Activated naive CD8-positive, alpha-beta T cell treated with anti-CD3 and anti-CD28 coated beads, Interleukin-2, amount 50 U/mL, for 24 hours (primary cell): ENCODE measurements at regions not wholly inside any gene's neighbourhood (a gene's known extent, or its start where the extent isn't known, plus 50 kb on each side); places are given as distances from the start of the nearest gene placed in this dataset.

Experiments
- ATAC-seq: fragments of 150-1000 bp; cut with Tn5 transposase; one replicate; pipeline ENCODE4 v1.10.0; 2021
- DNase-seq: peaks from one replicate; pipeline ENCODE4 v3.0.0; 2021
- H3K27ac Mint-ChIP-seq: one replicate; pipeline ENCODE4 v1.8.0; 2021; ENCODE audit warnings: mild to moderate bottlenecking, mixed read lengths
- H3K27me3 Mint-ChIP-seq: one replicate; pipeline ENCODE4 v1.8.0; 2021; ENCODE audit warnings: mixed read lengths
- H3K36me3 Mint-ChIP-seq: one replicate; pipeline ENCODE4 v1.8.0; 2021; ENCODE audit warnings: low read depth, mixed read lengths
- H3K4me1 Mint-ChIP-seq: one replicate; pipeline ENCODE4 v1.8.0; 2021; ENCODE audit warnings: mixed read lengths
- H3K4me3 Mint-ChIP-seq: one replicate; pipeline ENCODE4 v1.8.0; 2021; ENCODE audit warnings: mild to moderate bottlenecking, moderate library complexity, mixed read lengths
- H3K9me3 Mint-ChIP-seq: one replicate; pipeline ENCODE4 v1.8.0; 2021; ENCODE audit warnings: mixed read lengths

DNA sequence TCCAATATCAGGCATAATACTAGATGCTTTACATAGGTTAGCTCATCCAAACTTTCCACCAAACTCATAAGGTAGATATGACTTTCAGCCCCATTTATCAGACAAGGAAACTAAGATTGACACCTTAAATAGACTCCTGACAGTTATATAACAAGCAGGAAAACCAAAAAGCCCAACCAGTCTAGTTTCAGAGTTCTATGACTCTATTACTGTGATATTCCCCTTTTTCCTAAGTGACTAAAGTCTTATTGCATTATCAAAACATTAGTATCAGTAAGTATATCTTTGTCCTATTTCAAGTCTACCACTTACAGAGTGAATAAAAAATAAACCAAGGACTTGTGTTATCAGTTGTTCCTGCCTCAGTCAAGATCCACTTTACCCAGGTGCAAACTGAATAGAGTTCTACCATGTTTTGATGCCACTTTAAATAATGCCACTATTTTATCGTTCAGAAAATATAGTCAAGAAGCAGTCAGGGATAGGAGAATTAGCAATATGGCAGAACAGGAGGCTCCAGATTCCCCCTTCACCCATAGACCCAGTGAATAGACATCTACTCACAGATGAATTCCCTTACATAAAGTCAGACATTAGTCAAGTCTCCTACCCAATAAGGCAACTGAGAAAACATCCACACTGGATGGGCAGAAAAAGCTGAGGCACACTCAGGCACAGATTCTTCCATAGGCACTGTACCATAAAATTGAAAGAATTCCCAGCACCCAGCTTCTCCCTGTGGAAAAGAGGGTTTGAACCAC is 74.1 kb downstream of the CRPPA start:
- ATAC-seq, result no peak
- DNase-seq, result no peak
- Mint-ChIP-seq H3K27me3 (no peaks in the 10 kb centered on the region), H3K9me3 (peaks cover 42% of the 10 kb centered on the region), H3K4me1 (no peaks in the 10 kb centered on the region), H3K4me3 (no peak overlapping the region), H3K36me3 (no peaks in the 10 kb centered on the region), H3K27ac (no peak overlapping the region)

DNA sequence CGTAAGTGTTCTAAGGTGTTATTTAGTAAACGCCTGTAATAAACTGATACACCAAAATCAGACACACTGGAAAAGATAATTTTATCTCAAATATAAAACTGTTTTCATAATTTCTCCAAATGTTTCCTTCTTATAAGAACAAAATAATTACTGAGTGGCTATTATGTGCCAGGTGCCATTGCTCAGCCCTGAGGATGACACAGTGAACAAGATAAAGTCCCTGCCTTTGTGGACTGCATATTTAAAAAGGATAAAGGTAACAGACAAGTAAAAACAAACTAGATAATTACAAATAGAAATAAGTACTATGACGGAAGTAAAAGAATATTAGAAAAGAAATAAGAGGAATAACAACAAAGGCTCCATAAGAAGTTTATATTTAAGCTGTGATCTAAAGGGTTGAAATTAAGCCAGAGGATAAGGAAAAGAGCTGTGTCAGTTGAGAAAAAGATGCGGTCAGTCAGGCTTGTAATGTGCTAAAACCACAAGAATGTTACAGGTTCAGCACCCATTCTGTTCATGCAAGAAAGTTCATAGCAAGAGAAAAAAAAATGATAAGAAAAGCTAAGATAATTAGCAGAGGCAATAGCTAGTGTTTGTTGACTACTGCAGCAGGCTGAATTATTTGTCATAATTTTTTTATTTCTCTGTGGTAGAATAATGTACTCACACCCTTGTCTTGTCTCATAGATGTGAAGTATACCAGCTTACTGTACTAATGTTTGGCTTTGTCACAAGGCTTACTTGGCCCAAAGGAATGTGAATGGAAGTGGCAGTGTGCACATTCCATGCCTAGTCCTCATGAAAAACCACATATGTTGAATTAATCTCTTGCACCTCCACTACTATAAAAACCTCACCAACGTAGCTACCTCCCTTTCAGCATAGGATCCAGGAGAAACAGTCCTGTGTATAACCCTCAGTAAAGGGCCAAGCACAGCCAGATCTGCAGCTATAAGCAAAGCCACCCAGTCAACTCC is 75.1 kb downstream of the CRPPA start:
- H3K27me3 Mint-ChIP-seq, result no peaks in the 10 kb centered on the region
- no peak for ATAC-seq
- H3K9me3 Mint-ChIP-seq, result peaks cover 35% of the 10 kb centered on the region
- H3K4me3 Mint-ChIP-seq, result no peak overlapping the region
- no peak for DNase-seq
- no peaks in the 10 kb centered on the region for H3K36me3 Mint-ChIP-seq
- H3K4me1 Mint-ChIP-seq, result no peaks in the 10 kb centered on the region
- H3K27ac Mint-ChIP-seq, result no peak overlapping the region

DNA sequence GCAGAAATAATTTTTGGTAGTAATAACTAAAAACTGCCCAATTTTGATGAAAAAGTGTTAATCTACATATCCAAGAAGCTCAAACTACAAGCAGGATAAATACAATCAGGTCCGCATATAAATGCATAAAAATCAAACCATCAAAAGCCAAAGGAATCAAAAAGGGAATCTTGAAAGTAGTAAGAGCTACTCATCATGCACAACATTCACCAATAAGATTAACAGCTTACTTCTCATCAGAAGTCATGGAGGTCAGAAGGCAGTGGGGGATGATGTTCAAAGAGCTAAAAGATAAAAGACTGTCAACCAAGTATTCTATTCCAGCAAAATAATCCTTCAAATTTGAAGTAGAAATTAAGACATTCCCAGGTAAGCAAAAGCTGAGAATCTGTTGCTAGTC is 76.4 kb downstream of the CRPPA start:
- peaks cover 27% of the 10 kb centered on the region for H3K9me3 Mint-ChIP-seq
- no peaks in the 10 kb centered on the region for H3K27me3 Mint-ChIP-seq
- H3K27ac Mint-ChIP-seq, result no peak overlapping the region
- no peaks in the 10 kb centered on the region for H3K36me3 Mint-ChIP-seq
- H3K4me1 Mint-ChIP-seq, result no peaks in the 10 kb centered on the region
- ATAC-seq (no peak), DNase-seq (no peak)
- H3K4me3 Mint-ChIP-seq, result no peak overlapping the region

DNA sequence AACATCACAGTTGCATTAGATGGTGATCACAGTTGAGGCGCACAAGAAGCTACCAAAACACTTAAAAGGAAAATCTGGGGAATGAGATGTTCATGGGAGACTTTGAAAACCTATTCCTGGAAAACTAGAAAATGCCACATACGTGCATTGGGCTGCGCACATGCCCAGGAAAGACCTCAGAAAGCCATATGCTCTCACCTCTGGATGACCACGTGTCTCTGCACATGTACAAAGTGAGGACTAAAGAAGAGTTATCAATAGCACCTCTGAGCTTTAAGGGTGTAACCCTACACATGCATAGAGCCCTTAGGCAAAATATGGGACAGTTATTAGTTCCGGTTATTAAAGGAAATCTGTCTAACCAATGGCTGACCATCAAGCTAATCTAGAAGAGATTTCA is 77.7 kb downstream of the CRPPA start:
- ATAC-seq (no peak), DNase-seq (no peak)
- Mint-ChIP-seq H3K9me3 (peaks cover 17% of the 10 kb centered on the region), H3K36me3 (no peaks in the 10 kb centered on the region), H3K27ac (no peak overlapping the region), H3K27me3 (no peaks in the 10 kb centered on the region), H3K4me3 (no peak overlapping the region), H3K4me1 (no peaks in the 10 kb centered on the region)

DNA sequence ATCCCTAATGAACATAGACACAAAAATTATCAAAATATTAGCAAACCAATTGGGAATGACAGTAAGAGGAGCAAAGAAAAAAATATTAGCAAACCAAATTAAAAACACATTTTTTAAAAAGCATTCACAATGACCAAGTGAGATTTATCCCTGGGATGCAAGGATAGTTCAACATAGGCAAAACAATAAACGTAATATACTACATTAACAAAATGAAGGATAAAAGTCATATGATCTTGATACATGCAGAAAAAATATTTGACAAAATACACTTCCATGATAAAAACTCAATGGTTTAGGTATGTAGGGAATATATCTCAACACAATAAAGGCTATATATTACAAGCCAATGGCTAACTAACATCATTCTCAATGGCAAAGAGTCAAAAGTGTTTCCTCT is 83.3 kb downstream of the CRPPA start:
- Mint-ChIP-seq H3K4me1 (no peaks in the 10 kb centered on the region), H3K27me3 (no peaks in the 10 kb centered on the region), H3K9me3 (peaks cover 13% of the 10 kb centered on the region), H3K36me3 (peaks cover 1% of the 10 kb centered on the region), H3K4me3 (no peak overlapping the region), H3K27ac (no peak overlapping the region)
- ATAC-seq (no peak), DNase-seq (no peak)

DNA sequence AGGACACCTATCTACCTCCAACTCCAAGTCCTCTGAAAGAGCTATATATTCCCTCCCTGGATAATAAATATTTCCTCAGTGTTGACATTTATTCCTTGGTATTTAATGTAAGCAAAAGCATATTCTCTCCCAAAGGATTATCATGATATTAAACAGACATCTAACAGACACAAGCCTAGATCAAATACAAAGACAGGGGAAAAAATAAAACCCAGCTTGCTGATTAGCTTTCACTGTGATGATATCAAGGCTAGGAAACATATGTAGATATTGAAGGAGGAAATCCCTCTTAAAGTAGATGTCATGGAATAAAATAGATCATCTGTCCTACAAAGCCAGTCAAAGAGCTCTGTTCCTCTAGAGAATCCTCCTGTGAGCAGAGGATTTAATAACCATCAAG is 95.2 kb downstream of the CRPPA start:
- Mint-ChIP-seq H3K9me3 (peaks cover 8% of the 10 kb centered on the region), H3K27me3 (no peaks in the 10 kb centered on the region), H3K4me3 (no peak overlapping the region), H3K27ac (no peak overlapping the region), H3K4me1 (no peaks in the 10 kb centered on the region), H3K36me3 (no peaks in the 10 kb centered on the region)
- DNase-seq (no peak), ATAC-seq (no peak)

DNA sequence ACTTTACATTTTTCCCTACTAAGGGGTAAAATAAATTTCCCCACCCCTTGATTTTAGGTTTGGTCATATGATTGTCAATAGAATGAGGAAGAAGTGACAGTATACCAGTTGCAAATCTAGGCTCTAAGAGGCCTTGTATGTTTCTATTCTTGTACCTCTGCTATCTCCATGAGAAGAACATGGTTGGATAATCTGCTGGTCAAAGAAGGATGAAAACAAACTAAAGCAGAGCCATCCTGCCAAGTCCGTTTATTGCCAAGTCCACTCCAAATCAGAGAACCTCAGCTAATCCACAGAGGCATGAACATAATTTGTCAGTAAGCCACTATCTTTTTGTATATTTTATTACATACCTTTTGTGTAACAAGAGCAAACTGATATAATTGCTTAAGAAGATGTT is 98.0 kb downstream of the CRPPA start:
- no peak for ATAC-seq
- DNase-seq, result no peak
- H3K9me3 Mint-ChIP-seq, result peaks cover 8% of the 10 kb centered on the region
- no peaks in the 10 kb centered on the region for H3K27me3 Mint-ChIP-seq
- no peaks in the 10 kb centered on the region for H3K4me1 Mint-ChIP-seq
- no peaks in the 10 kb centered on the region for H3K36me3 Mint-ChIP-seq
- no peak overlapping the region for H3K27ac Mint-ChIP-seq
- no peak overlapping the region for H3K4me3 Mint-ChIP-seq

DNA sequence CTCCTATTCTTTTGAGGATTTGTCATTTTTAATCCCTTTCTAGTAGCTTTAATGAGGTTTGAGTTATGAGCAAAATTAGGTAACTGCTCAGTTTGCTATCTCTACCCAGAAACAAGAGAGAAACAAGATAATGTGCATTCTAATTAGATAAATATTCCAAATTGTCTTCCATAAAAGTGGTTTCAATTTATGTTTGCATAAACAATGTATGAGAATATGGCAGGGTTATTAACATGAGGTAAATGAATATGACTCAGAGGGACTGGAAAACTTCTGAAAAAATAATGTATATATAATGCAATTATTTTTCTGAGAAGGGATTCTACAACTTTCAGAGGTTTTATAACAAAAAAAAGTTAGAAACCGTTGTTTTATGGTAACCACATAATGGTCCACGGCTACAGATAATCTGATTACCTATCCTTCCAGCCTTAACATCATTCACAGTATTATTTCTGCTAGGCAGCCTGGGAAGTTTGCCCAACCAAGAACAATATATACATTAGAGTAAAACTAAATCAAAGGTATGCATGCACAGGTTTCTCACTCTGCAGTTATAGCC is 101.2 kb downstream of the CRPPA start:
- H3K9me3 Mint-ChIP-seq, result peaks cover 4% of the 10 kb centered on the region
- no peak overlapping the region for H3K27ac Mint-ChIP-seq
- ATAC-seq (no peak), DNase-seq (no peak)
- no peaks in the 10 kb centered on the region for H3K36me3 Mint-ChIP-seq
- H3K4me3 Mint-ChIP-seq, result no peak overlapping the region
- H3K4me1 Mint-ChIP-seq, result no peaks in the 10 kb centered on the region
- H3K27me3 Mint-ChIP-seq, result no peaks in the 10 kb centered on the region

DNA sequence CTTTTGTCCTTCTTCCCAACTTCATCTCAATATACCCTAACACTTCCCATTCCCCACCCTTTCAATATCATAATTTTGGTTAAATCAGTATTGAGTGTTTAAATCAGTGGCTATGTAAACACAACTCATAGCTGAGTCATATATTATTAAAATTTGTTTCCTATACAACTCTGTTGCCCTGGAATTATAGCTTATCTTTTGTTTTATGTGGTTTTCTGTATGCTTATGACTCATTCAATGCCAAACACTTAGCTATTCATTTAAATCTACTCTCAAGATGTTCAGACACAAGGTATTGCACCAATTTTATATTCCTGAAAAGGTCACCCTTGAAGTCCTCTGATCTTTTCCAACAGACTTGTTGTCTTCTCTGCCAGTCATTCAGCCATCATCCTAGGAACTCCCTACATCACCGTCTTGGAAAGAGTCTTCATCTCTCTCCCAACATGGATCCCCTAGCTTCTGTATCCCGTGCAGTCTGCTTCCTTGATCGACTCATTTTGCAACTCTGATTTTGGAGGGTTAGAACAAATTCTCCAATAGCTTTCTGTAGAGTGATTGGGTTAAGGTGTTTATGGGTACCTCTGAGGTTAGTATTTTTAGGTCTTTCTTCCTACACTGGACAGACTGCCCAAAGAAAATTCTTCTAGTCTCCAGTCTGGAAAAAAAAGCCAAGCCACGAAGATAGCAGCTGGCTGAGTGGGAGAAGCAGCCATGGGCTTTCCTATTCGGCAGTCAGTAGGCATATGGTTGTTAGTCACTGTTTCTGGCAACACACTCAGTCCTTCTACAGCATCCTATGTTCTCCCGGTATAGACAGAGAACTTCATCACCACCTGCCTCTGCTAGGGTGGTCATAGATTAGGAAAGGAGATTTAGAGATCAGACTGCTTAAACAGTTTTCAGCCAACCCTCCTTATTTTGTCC is 102.1 kb downstream of the CRPPA start:
- no peak overlapping the region for H3K4me3 Mint-ChIP-seq
- no peaks in the 10 kb centered on the region for H3K27me3 Mint-ChIP-seq
- H3K9me3 Mint-ChIP-seq, result no peaks in the 10 kb centered on the region
- DNase-seq (no peak), ATAC-seq (no peak)
- H3K27ac Mint-ChIP-seq, result no peak overlapping the region
- no peaks in the 10 kb centered on the region for H3K36me3 Mint-ChIP-seq
- H3K4me1 Mint-ChIP-seq, result no peaks in the 10 kb centered on the region

DNA sequence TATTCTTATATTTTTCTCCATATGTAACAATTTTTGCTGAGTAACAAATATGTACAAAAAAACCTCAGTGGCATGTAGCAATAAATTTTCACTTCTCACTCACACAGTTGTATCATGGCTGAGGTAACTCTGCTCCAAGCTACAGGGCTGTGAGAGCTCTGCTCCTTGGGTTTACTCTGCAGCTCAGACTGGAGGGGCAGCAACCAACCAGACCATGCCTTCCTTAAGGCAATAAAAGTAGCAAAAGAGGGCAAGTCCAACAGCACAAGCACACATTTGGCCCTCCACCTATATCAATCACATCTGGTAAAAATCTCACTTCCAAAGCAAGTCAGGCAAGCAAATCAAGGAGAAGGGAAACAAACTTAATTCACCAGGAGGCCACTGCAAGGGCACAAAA is 102.9 kb downstream of the CRPPA start:
- Mint-ChIP-seq H3K27me3 (no peaks in the 10 kb centered on the region), H3K4me3 (no peak overlapping the region), H3K9me3 (no peaks in the 10 kb centered on the region), H3K4me1 (no peaks in the 10 kb centered on the region), H3K36me3 (no peaks in the 10 kb centered on the region), H3K27ac (no peak overlapping the region)
- no peak for DNase-seq
- ATAC-seq, result no peak

DNA sequence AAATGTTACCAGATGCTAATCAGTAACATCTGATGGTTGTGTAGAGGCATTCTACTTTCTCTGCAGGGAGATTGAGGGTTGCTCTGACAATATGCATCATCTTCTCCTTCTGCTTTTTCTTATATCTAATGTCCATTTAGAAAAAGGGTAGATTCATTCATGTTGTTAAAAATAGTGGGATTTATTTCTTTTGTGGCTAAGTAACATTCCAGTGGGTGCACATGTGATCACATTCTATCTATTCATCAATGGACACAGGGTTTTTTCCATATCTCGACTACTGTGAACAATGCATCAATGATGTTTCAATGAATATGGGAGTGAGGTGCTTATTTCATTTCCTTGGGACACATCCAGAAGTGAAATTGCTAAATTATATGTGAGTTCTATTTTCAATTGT is 103.9 kb downstream of the CRPPA start:
- Mint-ChIP-seq H3K36me3 (no peaks in the 10 kb centered on the region), H3K4me3 (no peak overlapping the region), H3K27me3 (no peaks in the 10 kb centered on the region), H3K27ac (no peak overlapping the region), H3K9me3 (no peaks in the 10 kb centered on the region), H3K4me1 (no peaks in the 10 kb centered on the region)
- DNase-seq (no peak), ATAC-seq (no peak)

DNA sequence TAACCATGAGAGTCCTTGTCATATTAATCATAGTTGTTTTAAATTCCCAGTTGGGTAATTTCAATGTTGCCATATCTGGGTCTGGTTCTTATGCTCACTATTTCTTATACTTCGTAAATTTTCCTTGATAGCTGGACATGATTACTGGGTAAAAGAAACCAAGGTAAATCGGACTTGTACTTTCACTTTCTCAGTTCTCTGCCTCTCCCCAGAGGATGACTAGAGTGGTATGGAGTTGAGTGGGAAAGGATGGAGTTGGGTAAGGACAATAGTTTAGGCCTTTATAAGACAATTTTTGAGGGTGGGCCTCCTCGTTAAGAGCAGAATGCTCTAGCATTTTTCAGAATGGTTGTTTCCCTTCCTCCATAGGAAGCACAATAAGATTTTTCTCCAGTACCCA is 106.1 kb downstream of the CRPPA start:
- no peak overlapping the region for H3K4me3 Mint-ChIP-seq
- H3K4me1 Mint-ChIP-seq, result no peaks in the 10 kb centered on the region
- no peaks in the 10 kb centered on the region for H3K27me3 Mint-ChIP-seq
- no peaks in the 10 kb centered on the region for H3K9me3 Mint-ChIP-seq
- ATAC-seq (no peak), DNase-seq (no peak)
- no peaks in the 10 kb centered on the region for H3K36me3 Mint-ChIP-seq
- no peak overlapping the region for H3K27ac Mint-ChIP-seq

DNA sequence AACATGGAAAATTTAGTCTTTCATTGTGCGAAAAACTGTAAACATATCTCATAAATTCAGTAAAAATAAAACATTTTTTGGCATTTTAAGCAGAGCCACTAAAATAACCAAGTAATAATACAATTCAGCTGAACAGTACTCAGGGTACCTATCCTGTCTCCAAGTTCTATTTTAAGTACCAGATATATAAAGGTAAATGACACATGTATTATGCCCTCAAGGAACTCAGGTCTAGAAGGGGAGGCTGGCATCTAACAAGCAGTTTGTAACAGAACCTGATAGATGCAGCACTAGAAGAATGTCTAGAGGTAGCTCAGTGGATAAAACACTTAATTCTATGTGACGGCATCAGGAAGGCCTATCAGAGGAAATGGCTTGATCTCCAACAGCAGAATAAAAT is 112.2 kb downstream of the CRPPA start:
- DNase-seq (no peak), ATAC-seq (no peak)
- Mint-ChIP-seq H3K27ac (no peak overlapping the region), H3K27me3 (no peaks in the 10 kb centered on the region), H3K4me1 (no peaks in the 10 kb centered on the region), H3K36me3 (no peaks in the 10 kb centered on the region), H3K9me3 (no peaks in the 10 kb centered on the region), H3K4me3 (no peak overlapping the region)

DNA sequence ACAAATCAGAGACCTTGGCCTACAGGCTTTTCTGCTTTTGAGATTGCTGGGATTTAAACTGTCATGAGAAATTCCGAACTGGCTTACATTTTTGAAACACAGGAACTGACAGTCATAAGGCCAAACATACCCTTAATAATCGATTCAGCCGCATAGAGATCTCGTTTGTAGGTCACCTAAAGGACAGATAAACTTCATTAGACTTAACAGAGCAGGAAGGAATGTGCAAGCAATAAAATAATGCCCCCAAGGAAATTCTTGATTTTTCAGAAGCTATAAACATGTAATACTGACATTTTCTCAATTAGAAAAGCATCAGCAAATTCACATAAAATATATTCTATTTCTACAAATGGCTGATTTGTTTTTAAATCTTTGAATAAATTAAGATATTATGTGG is 120.0 kb downstream of the CRPPA start:
- no peak overlapping the region for H3K4me3 Mint-ChIP-seq
- H3K36me3 Mint-ChIP-seq, result no peaks in the 10 kb centered on the region
- H3K27me3 Mint-ChIP-seq, result no peaks in the 10 kb centered on the region
- H3K4me1 Mint-ChIP-seq, result no peaks in the 10 kb centered on the region
- no peak for ATAC-seq
- no peak for DNase-seq
- no peaks in the 10 kb centered on the region for H3K9me3 Mint-ChIP-seq
- no peak overlapping the region for H3K27ac Mint-ChIP-seq
